SK-N-SH treated with all-trans-retinoic acid at 6 μM for 48 hours (cell line): ENCODE measurements at regions not wholly inside any gene's neighbourhood (a gene's known extent, or its start where the extent isn't known, plus 50 kb on each side); places are given as distances from the start of the nearest gene placed in this dataset.

Source experiments
- ATAC-seq: fragments of 200-7000 bp; cut with Tn5 transposase; 3 replicates; pipeline ENCODE4 v1.9.1; 2020; ENCODE audit warnings: mild to moderate bottlenecking, moderate library complexity
- ARNTL ChIP-seq: fragments of 450-650 bp; formaldehyde crosslinking; IDR thresholded peaks from 2 replicates; pipeline ENCODE4 v1.5.0; 2020; ENCODE audit warnings: low read depth, mild to moderate bottlenecking, moderate library complexity, borderline replicate concordance
- BACH2 ChIP-seq: fragments of 250-450 bp; sonication (Bioruptor Pico); IDR thresholded peaks from 2 replicates; pipeline ENCODE4 v1.9.0; 2021; ENCODE audit warnings: mild to moderate bottlenecking, borderline replicate concordance
- CSDC2 ChIP-seq: fragments of 250-450 bp; sonication (Bioruptor Pico); IDR thresholded peaks from 2 replicates; pipeline ENCODE4 v1.5.0; 2020; ENCODE audit warnings: mild to moderate bottlenecking, moderate library complexity
- GLIS3 ChIP-seq: fragments of 250-450 bp; sonication (Bioruptor Pico); IDR thresholded peaks from 2 replicates; pipeline ENCODE4 v1.5.0; 2020; ENCODE audit warnings: mild to moderate bottlenecking, moderate library complexity
- ISL1 ChIP-seq: fragments of 250-450 bp; sonication (Bioruptor Pico); IDR thresholded peaks from 2 replicates; pipeline ENCODE4 v2.1.2; 2022; ENCODE audit warnings: mild to moderate bottlenecking, moderate library complexity
- OSR1 ChIP-seq: fragments of 250-450 bp; sonication (Bioruptor Pico); IDR thresholded peaks from 2 replicates; pipeline ENCODE4 v1.8.0; 2022; ENCODE audit warnings: moderate library complexity, mild to moderate bottlenecking, inconsistent platforms
- PPARA ChIP-seq: fragments of 250-450 bp; sonication (Bioruptor Pico); IDR thresholded peaks from 2 replicates; pipeline ENCODE4 v1.5.0; 2020; ENCODE audit warnings: mild to moderate bottlenecking, borderline replicate concordance
- SNAI2 ChIP-seq: fragments of 250-450 bp; sonication (Bioruptor Pico); IDR thresholded peaks from 2 replicates; pipeline ENCODE4 v1.5.0; 2020; ENCODE audit warnings: mild to moderate bottlenecking, moderate library complexity
- TCF4 ChIP-seq: fragments of 250-450 bp; sonication (Bioruptor Pico); IDR thresholded peaks from 2 replicates; pipeline ENCODE4 v1.8.0; 2021; ENCODE audit warnings: mild to moderate bottlenecking, moderate library complexity, borderline replicate concordance
- ZC3H10 ChIP-seq: fragments of 250-450 bp; sonication (Bioruptor Pico); IDR thresholded peaks from 2 replicates; pipeline ENCODE4 v1.5.1; 2021; ENCODE audit warnings: mild to moderate bottlenecking, moderate library complexity
- ZFP3 ChIP-seq: fragments of 250-450 bp; sonication (Bioruptor Pico); IDR thresholded peaks from 2 replicates; pipeline ENCODE4 v1.5.0; 2020; ENCODE audit warnings: mild to moderate bottlenecking, moderate library complexity
- ZFP30 ChIP-seq: fragments of 450-650 bp; formaldehyde crosslinking; IDR thresholded peaks from 2 replicates; pipeline ENCODE4 v1.5.0; 2022; ENCODE audit warnings: mild to moderate bottlenecking, moderate library complexity
- ZNF565 ChIP-seq: fragments of 450-650 bp; formaldehyde crosslinking; conservative IDR thresholded peaks from 2 replicates; pipeline ENCODE4 v1.5.0; 2020; ENCODE audit warnings: low read depth, mild to moderate bottlenecking, moderate library complexity
- ZNF8 ChIP-seq: fragments of 450-650 bp; formaldehyde crosslinking; IDR thresholded peaks from 2 replicates; pipeline ENCODE4 v1.5.0; 2020; ENCODE audit warnings: mild to moderate bottlenecking, moderate library complexity
- TF ChIP-seq, protein P1 (sequence below): fragments of 250-450 bp; sonication (Bioruptor Pico); IDR thresholded peaks from 2 replicates; pipeline ENCODE4 v1.8.0; 2021; ENCODE audit warnings: low read depth, mild to moderate bottlenecking, moderate library complexity, borderline replicate concordance
- TF ChIP-seq, protein P2 (sequence below): fragments of 250-450 bp; sonication (Bioruptor Pico); IDR thresholded peaks from 2 replicates; pipeline ENCODE4 v1.5.1; 2021; ENCODE audit warnings: mild to moderate bottlenecking, moderate library complexity
- TF ChIP-seq, protein P3 (sequence below): fragments of 250-450 bp; sonication (Bioruptor Pico); IDR thresholded peaks from 2 replicates; pipeline ENCODE4 v1.5.1; 2020; ENCODE audit warnings: low read depth, mild to moderate bottlenecking, moderate library complexity
- TF ChIP-seq, protein P4 (sequence below): fragments of 250-450 bp; sonication (Bioruptor Pico); IDR thresholded peaks from 2 replicates; pipeline ENCODE4 v1.5.0; 2020; ENCODE audit warnings: mild to moderate bottlenecking, moderate library complexity
- TF ChIP-seq, protein P5 (sequence below): fragments of 250-450 bp; sonication (Bioruptor Pico); IDR thresholded peaks from 2 replicates; pipeline ENCODE4 v1.8.0; 2020; ENCODE audit warnings: mild to moderate bottlenecking, moderate library complexity, borderline replicate concordance

DNA sequence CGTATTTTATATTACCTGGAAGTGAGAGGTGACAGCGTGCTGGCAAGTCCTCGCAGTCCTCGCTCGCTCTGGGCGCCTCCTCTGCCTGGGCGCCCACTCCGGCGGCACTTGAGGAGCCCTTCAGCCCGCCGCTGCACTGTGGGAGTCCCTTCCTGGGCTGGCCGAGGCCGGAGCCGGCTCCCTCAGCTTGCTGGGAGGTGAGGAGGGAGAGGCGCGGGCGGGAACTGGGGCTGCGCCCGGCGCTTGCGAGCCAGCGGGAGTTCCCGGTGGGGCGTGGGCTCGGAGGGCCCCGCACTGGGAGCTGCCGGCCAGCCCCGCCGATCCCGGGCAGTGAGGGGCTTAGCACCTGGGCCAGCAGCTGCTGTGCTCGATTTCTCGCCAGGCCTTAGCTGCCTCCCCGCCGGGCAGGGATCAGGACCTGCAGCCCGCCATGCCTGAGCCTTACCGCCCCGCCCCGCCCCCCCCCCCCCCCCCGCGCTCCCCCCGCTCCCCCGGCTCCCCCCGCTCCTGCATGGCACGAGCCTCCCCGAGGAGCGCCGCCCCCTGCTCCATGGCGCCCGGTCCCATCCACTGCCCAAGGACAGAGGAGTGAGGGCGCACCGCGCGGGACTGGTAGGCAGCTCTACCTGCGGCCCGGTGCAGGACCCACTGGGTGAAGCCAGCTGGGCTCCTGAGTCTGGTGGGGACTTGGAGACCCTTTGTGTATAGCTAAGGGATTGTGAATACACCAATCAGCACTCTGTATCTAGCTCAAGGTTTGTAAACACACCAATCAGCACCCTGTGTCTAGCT lies 298.9 kb upstream of the MAGEB16 start:
- ATAC-seq = no peak

DNA sequence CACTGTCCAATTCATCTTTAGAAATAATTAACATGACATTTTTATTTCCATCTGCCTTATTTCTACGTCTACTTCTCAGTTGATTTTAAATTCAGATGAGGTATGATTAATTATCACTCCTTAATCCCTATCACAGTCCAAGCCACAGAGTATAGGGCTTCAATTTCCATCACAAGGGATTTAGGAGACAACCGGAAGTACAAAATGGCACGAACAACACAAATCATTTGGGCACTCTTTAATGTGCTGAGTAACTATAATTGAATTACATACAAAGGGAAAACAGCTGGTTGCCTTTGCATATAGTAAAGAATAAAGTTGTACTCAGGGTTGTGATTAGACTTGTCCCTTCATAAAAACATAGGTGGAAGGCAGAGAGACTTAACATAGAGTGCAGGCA lies 290.4 kb upstream of the MAGEB16 start:
- ATAC-seq = no peak
- TF ChIP-seq CSDC2 (no peak), ISL1 (CRISPR knock-in tag) (no peak), OSR1 (CRISPR knock-in tag) (no peak), SNAI2 (CRISPR knock-in tag) (no peak), ZFP3 (CRISPR knock-in tag) (no peak), TCF4 (CRISPR knock-in tag) (no peak), GLIS3 (CRISPR knock-in tag) (no peak), ZFP30 (no peak)
- TF ChIP-seq, protein P1, sequence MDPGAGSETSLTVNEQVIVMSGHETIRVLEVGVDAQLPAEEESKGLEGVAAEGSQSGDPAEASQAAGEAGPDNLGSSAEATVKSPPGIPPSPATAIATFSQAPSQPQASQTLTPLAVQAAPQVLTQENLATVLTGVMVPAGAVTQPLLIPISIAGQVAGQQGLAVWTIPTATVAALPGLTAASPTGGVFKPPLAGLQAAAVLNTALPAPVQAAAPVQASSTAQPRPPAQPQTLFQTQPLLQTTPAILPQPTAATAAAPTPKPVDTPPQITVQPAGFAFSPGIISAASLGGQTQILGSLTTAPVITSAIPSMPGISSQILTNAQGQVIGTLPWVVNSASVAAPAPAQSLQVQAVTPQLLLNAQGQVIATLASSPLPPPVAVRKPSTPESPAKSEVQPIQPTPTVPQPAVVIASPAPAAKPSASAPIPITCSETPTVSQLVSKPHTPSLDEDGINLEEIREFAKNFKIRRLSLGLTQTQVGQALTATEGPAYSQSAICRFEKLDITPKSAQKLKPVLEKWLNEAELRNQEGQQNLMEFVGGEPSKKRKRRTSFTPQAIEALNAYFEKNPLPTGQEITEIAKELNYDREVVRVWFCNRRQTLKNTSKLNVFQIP (CRISPR knock-in tag) = no peak
- TF ChIP-seq, protein P2, sequence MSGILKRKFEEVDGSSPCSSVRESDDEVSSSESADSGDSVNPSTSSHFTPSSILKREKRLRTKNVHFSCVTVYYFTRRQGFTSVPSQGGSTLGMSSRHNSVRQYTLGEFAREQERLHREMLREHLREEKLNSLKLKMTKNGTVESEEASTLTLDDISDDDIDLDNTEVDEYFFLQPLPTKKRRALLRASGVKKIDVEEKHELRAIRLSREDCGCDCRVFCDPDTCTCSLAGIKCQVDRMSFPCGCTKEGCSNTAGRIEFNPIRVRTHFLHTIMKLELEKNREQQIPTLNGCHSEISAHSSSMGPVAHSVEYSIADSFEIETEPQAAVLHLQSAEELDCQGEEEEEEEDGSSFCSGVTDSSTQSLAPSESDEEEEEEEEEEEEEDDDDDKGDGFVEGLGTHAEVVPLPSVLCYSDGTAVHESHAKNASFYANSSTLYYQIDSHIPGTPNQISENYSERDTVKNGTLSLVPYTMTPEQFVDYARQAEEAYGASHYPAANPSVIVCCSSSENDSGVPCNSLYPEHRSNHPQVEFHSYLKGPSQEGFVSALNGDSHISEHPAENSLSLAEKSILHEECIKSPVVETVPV (CRISPR knock-in tag) = no peak
- TF ChIP-seq, protein P3, sequence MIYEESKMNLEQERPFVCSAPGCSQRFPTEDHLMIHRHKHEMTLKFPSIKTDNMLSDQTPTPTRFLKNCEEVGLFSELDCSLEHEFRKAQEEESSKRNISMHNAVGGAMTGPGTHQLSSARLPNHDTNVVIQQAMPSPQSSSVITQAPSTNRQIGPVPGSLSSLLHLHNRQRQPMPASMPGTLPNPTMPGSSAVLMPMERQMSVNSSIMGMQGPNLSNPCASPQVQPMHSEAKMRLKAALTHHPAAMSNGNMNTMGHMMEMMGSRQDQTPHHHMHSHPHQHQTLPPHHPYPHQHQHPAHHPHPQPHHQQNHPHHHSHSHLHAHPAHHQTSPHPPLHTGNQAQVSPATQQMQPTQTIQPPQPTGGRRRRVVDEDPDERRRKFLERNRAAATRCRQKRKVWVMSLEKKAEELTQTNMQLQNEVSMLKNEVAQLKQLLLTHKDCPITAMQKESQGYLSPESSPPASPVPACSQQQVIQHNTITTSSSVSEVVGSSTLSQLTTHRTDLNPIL = no peak

More for the DNA sequence above, 298.9 kb upstream of the MAGEB16 start:
- TF ChIP-seq, protein P3 = no peak
- TF ChIP-seq, protein P4, sequence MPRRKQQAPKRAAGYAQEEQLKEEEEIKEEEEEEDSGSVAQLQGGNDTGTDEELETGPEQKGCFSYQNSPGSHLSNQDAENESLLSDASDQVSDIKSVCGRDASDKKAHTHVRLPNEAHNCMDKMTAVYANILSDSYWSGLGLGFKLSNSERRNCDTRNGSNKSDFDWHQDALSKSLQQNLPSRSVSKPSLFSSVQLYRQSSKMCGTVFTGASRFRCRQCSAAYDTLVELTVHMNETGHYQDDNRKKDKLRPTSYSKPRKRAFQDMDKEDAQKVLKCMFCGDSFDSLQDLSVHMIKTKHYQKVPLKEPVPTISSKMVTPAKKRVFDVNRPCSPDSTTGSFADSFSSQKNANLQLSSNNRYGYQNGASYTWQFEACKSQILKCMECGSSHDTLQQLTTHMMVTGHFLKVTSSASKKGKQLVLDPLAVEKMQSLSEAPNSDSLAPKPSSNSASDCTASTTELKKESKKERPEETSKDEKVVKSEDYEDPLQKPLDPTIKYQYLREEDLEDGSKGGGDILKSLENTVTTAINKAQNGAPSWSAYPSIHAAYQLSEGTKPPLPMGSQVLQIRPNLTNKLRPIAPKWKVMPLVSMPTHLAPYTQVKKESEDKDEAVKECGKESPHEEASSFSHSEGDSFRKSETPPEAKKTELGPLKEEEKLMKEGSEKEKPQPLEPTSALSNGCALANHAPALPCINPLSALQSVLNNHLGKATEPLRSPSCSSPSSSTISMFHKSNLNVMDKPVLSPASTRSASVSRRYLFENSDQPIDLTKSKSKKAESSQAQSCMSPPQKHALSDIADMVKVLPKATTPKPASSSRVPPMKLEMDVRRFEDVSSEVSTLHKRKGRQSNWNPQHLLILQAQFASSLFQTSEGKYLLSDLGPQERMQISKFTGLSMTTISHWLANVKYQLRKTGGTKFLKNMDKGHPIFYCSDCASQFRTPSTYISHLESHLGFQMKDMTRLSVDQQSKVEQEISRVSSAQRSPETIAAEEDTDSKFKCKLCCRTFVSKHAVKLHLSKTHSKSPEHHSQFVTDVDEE (CRISPR knock-in tag) = no peak
- TF ChIP-seq, protein P2 (CRISPR knock-in tag) = no peak
- TF ChIP-seq ARNTL (CRISPR knock-in tag) (no peak), CSDC2 (no peak), BACH2 (CRISPR knock-in tag) (no peak), GLIS3 (CRISPR knock-in tag) (no peak), ZNF565 (CRISPR knock-in tag) (no peak), PPARA (CRISPR knock-in tag) (no peak), ZNF8 (CRISPR knock-in tag) (no peak), ZC3H10 (CRISPR knock-in tag) (no peak)
- TF ChIP-seq, protein P1 (CRISPR knock-in tag) = no peak
- TF ChIP-seq, protein P5, sequence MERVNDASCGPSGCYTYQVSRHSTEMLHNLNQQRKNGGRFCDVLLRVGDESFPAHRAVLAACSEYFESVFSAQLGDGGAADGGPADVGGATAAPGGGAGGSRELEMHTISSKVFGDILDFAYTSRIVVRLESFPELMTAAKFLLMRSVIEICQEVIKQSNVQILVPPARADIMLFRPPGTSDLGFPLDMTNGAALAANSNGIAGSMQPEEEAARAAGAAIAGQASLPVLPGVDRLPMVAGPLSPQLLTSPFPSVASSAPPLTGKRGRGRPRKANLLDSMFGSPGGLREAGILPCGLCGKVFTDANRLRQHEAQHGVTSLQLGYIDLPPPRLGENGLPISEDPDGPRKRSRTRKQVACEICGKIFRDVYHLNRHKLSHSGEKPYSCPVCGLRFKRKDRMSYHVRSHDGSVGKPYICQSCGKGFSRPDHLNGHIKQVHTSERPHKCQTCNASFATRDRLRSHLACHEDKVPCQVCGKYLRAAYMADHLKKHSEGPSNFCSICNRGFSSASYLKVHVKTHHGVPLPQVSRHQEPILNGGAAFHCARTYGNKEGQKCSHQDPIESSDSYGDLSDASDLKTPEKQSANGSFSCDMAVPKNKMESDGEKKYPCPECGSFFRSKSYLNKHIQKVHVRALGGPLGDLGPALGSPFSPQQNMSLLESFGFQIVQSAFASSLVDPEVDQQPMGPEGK = no peak
